Urothelium cell line (cell line): ENCODE measurements at regions not wholly inside any gene's neighbourhood (a gene's known extent, or its start where the extent isn't known, plus 50 kb on each side); places are given as distances from the start of the nearest gene placed in this dataset.

Experiments used
- DNase-seq: peaks from one replicate; pipeline ENCODE4 v3.0.0; 2011; ENCODE audit warnings: low spot score, mixed read lengths
- FAIRE-seq: peaks from 2 replicates; lab custom pipeline; 2011; peaks lifted over from hg19 to GRCh38; lab: Jason Lieb, UNC

DNA sequence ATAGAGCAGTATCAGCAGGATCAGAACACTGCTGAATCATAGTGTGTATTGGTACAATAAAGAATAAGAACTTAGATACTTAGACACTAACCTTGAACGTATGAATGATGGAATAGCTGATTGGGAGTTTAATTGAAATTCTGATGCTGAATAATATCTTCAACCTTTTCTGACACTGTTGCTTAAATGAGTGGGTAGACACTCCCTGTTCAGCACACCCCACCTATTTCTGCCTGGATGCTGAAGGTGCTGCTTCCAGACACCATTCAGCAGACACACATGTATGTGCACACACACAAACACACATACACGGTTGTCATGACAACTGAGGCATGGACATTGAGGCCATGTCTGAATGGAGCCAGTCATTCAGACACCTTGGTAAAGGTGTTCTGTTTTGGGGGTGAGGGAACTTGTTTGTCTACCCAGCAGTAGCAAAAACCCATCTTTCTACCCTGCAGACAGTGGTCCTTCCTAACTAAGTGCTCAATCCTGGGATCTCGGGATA, 54.3 kb downstream of the TMEM215 start:
- DNase-seq, result no peak
- peak; percentile 84 for FAIRE-seq

DNA sequence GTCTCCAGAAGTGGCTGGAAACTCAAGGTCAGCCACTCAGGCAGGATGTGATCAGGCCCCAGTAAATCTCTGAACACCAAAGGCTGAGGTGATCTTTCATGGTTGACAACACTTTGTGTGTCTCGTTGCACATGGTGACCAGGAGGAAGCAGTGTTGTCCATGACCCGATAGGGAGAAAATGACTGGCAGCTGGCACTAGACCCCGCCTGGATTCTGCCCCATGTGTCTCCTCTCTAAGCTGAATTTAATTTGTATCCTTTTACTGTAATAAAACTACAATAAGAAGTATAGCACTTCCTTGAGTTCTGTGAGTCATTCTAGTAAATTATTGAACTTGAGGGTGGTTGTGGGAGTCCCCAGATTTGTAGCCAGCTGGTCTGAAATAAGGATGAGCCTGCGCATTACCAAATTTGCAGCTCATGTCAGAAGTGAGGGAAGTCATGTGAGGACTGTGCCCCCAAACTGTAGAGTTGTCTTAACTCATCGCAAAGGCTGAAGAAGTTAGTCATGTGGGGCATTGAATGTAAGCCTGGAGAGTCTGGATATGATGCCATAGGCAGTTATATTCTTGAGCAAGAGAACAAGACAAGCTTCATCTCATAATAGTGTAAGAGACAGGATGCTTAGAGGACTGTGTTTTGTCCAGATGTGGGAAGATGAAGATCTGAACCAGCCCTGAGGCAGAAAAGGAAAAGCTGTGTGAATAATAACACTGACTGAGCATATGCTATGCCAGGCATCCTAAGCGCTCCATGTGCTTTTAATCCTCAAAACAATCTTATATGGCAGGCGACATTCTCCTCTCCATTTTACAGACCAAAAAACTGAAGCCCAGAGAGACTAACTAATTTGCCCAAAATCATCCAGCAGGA, 55.9 kb downstream of the TMEM215 start:
- no peak for DNase-seq
- FAIRE-seq, result no peak

- FAIRE-seq (peak; percentile 30), DNase-seq (no peak)
Observed at GRCh38 chr9:32841314-32841713, 58.0 kb downstream of the TMEM215 start.

- FAIRE-seq (no peak), DNase-seq (no peak)
Observed at GRCh38 chr9:32843295-32843694, 60.0 kb downstream of the TMEM215 start.

GRCh38 chr9:32844259-32844658, 60.9 kb downstream of the TMEM215 start:
- DNase-seq, result no peak
- no peak for FAIRE-seq

DNA sequence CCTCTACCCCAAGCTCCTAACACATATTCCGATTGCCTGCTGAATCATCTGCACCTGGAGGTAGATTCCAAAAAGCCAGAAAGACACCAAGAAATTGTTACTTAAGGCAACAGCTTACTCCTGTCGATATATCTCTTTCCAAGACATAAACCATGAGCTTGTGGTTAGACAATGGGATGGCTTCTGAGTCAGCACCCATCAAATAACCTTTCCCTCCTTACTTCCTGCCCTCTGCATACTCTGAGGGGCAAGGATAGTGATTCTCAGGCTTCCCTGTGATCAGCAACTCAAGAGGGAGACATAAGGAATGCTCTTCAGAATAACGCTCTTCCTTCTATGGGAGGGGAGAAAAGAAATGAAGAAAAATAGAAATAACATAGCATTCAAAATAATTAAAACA, 70.9 kb downstream of the TMEM215 start:
- DNase-seq, result peak; percentile 67
- no peak for FAIRE-seq

GRCh38 chr9:32855752-32856151, 72.4 kb downstream of the TMEM215 start:
- DNase-seq (no peak), FAIRE-seq (no peak)

DNA sequence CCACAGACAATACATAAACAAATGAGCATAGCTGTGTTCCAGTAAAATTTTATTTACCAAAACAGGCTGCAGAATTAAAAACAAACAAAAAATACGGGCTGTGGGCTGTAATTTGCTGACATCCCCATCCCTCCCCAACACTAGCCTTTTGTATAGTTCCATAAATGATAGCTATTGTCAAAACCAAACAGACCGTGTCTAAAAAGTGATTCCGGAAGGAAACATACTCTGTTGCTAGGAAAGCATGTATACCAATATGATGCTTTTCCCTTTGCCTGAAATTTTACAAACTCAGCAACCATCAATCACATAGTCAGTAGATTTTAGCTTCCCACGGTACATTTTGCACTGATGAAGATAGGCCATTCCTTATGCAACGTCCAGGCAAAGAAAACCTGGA, 80.0 kb downstream of the TMEM215 start:
- DNase-seq (no peak), FAIRE-seq (no peak)

- FAIRE-seq (no peak), DNase-seq (no peak)
Observed at GRCh38 chr9:32864971-32865370, 81.6 kb downstream of the TMEM215 start.

DNA sequence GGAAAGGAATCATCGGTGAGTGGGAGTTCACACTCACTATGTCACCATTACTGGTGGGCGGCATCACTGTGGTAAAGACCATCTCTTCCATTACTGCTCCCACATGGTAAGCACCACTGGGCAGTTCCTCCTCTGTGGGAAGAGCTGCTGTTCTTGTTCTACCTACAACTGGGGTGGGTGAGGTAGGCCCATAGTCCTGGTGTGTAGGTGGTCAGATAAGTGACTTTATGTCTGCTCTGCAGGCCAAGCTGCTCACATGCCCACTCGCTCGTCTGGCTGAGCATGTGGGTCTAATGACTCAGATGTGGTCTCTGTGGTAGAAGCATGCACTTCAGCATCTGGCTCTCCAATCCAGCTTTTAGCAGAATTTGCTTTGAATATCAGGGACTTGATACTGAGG, 82.9 kb downstream of the TMEM215 start:
- FAIRE-seq (no peak), DNase-seq (peak; percentile 29)

GRCh38 chr9:32867026-32867425, 83.7 kb downstream of the TMEM215 start:
- DNase-seq, result no peak
- FAIRE-seq, result no peak

DNA sequence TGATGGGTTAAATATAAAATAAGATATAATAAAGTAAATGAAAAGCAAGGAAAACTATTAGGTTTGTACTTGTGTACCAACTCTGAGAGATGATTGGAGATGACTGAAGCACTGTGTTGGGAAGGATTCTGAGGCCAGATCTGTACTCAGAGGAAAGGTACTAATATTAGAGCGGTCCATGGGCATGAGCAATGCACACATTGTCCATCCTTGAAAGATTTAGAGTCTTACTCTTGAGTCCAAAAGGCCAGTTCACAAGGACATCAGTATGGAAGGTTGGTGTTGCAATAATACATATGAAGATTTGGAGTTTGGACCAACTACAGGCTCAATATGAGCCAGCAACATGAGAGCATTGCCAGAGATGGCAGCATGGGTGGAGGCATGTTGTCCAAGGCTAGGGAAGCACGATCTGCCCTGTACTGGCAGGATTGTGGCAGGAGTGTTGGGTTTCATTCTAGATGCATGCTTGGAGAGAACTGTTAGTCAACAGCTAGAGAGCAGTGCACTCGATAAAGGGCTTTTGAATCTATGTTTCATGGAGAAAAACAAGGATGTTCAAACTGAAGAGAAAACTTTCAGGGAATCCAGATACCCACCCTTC, 84.4 kb downstream of the TMEM215 start:
- DNase-seq, result no peak
- no peak for FAIRE-seq

- DNase-seq, result no peak
- FAIRE-seq, result peak; percentile 67
Observed at GRCh38 chr9:32869404-32869803, 86.1 kb downstream of the TMEM215 start.

GRCh38 chr9:32873131-32873530, 89.8 kb downstream of the TMEM215 start:
- DNase-seq, result no peak
- FAIRE-seq, result no peak

- FAIRE-seq (no peak), DNase-seq (no peak)
Observed at GRCh38 chr9:32873553-32873952, 90.2 kb downstream of the TMEM215 start.

GRCh38 chr9:32875242-32875641, 91.9 kb downstream of the TMEM215 start:
- FAIRE-seq (peak; percentile 76), DNase-seq (no peak)

DNA sequence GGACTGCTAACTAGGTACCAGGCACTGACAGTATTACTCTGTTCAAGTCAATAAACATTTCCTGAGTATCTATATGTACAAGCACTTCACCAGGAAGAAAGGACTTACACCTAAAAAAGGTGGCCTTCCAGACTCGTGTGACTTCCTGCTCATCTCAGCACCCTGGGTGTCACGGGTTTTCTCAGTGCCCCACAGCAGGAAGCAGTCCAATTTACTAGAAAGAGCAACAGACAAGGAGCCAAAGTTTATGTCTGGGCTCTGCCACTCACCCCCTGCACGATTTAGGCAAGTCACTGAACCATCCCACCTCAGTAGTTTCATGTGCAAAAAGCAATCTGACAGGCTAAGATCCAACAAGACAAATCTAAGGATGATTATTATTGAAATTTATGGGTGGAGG, 92.4 kb downstream of the TMEM215 start:
- FAIRE-seq (no peak), DNase-seq (no peak)

DNA sequence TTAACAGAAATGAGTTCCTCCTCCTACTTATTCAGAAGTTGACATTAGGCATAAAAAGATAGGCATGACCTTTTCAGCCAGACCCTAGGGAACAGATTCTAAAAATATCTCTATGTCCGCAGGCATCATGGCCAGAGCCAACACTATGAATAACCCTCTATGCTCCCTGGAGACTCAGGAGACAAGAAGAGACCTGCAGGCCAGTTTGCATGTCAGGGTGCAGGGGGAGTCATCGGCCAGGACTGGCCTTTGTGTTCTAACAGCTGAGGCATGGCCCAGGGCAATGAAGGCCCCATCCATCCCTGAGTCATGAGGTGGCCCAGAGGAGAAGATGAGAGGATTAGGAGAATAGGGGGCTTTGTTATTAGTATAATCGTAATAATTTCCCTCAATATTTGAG, 93.8 kb downstream of the TMEM215 start:
- no peak for FAIRE-seq
- DNase-seq, result no peak

DNA sequence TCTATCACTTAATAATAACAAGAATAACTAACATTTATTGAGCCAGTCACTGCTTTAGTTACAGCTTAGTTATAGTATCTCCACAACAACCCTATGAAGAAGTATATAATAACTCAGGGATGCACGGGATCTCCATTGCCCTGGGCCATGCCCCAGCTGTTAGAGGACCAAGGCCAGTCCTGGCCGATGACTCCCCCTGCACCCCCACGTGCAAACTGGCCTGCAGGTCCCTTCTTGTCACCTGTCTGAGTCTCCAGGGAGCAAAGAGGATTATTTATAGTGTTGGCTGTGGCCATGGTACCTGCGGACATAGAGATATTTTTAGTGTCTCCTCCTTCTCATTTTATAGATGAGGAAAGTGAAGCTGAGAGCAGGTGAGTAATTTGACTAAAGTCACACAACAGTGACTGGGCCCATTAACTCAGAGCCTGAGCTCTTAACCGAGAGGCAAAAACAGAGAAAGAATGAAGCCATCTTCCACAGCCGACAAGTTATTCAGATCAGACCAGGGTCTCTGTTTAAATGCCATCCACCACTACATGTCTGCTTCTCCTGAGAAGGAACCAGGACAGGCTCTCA, 94.4 kb downstream of the TMEM215 start:
- DNase-seq, result no peak
- FAIRE-seq, result no peak

DNA sequence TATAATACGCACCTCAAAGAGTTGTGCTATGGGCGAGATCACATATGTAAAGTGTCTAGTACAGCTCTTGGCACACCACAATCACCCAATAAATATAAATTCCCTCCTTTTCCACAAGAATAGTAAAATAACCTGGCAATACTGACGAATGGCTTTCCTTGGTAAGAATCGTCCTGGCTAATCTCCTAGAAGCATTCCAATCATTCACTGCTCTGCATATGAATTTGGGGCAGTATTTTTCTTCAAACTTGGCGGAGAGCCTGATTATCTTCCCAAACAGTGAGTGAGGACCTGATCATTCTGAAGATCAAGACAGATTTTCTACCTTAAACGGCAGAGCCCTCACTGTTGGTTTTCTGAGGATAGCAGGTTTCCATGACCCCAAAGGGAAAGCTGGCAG, 96.0 kb downstream of the TMEM215 start:
- DNase-seq (no peak), FAIRE-seq (no peak)

DNA sequence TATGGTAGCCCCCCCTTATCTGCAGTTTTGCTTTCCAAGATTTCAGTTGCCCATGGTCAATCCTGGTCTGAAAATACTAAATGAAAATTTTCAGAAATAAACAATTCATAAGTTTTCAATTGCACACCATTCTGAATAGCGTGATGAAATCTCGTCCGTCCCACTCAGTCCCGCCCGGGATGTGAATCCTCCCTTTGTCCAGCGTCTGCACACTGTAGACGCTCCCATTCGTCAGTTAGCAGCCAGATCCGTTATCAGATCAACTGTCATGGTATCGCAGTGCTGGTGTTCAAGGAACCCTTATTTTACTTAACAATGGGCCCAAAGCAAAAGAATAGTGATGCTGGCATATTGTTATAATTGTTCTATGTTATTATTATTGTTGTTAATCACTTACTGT, 98.6 kb downstream of the TMEM215 start:
- FAIRE-seq (no peak), DNase-seq (no peak)

DNA sequence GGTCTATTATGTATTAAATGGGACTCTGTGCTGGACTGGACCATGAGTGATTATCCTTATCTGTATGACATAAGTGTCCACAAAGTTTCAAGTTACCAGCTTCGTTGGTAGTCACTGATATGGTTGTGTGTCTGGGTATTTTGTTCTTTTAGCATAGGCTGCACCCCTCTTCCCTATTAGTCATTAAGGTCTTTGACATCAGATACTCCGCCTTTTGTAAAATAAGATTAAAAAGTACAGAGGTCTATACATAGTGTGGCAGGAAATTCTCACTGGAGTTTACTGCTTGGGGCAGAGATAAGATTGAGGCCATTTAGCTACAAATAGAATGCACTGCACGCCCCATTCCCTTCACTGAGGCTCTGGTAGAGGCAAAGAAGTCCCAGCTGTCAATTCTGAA, 99.4 kb downstream of the TMEM215 start:
- FAIRE-seq (no peak), DNase-seq (no peak)
